GM12892 (cell line): ENCODE measurements at regions not wholly inside any gene's neighbourhood (a gene's known extent, or its start where the extent isn't known, plus 50 kb on each side); places are given as distances from the start of the nearest gene placed in this dataset.

Source experiments
- POLR2A ChIP-seq: IDR thresholded peaks from 2 replicates; pipeline ENCODE4 v1.6.1; 2011; ENCODE audit warnings: low read depth, low read length, control low read depth
- POLR2AphosphoS5 ChIP-seq: IDR thresholded peaks from 2 replicates; pipeline ENCODE4 v1.6.1; 2011; ENCODE audit warnings: low read depth, low read length, control low read depth
- TAF1 ChIP-seq: IDR thresholded peaks from 2 replicates; pipeline ENCODE4 v1.6.1; 2011; ENCODE audit warnings: low read depth, mild to moderate bottlenecking, control low read depth, low read length, borderline replicate concordance

GRCh38 chr14:22044193-22044592, 370.6 kb upstream of the OR4E1 start:
- TF ChIP-seq POLR2AphosphoS5 (no peak), POLR2A (no peak), TAF1 (no peak)
